Psoas muscle (tissue), 7 donors: ENCODE measurements at regions not wholly inside any gene's neighbourhood (a gene's known extent, or its start where the extent isn't known, plus 50 kb on each side); places are given as distances from the start of the nearest gene placed in this dataset.

Experiments
- ATAC-seq, 4 donors: fragments of 200-7000 bp; cut with Tn5 transposase; one replicate each; pipeline ENCODE4 v1.9.1; 2020; ENCODE audit warnings: moderate library complexity in 3 of 4, mild to moderate bottlenecking in 2 of 4
- DNase-seq, 2 donors: peaks; one replicate each; pipeline ENCODE4 v3.0.0-alpha.2; 2020
- H3K27ac ChIP-seq: fragments of 200-600 bp; one replicate; pipeline ENCODE4 v1.8.0; 2022
- H3K27me3 ChIP-seq, 3 donors: fragments of 200-600 bp in 1 of 3; one replicate each; pipeline versions ENCODE4 v1.6.1 to v1.8.0; 2013 to 2022; ENCODE audit warnings: low read length in 2 of 3, mild to moderate bottlenecking in 2 of 3, moderate library complexity in 1 of 3; ENCODE audit not compliant: insufficient read depth in 3 of 3
- H3K36me3 ChIP-seq, 2 donors: fragments of 200-600 bp in 1 of 2; one replicate each; pipeline versions ENCODE4 v1.6.1 to v1.8.0; 2013 to 2022; ENCODE audit warnings: low read depth in 1 of 2, mild to moderate bottlenecking in 1 of 2, moderate library complexity in 1 of 2; ENCODE audit not compliant: insufficient read depth in 1 of 2
- H3K4me1 ChIP-seq: fragments of 200-600 bp; one replicate; pipeline ENCODE4 v1.8.0; 2022
- H3K4me3 ChIP-seq: fragments of 200-600 bp; one replicate; pipeline ENCODE4 v1.8.0; 2022; ENCODE audit warnings: mild to moderate bottlenecking
- H3K9me3 ChIP-seq: fragments of 200-600 bp; one replicate; pipeline ENCODE4 v1.8.0; 2022
- CTCF ChIP-seq: fragments of 200-600 bp; IDR thresholded peaks from one replicate; pipeline ENCODE4 v1.8.0; 2022; ENCODE audit warnings: antibody characterized with exemption
- WGBS, 3 donors: extraction: QIAGEN DNeasy Blood & Tissue Kit; methylation state at CpG; one replicate each; pipeline versions ENCODE4 v1.1.6 to v1.1.7; 2013; 5-methylcytosine and 5-hydroxymethylcytosine counted together
- intact Hi-C, 2 donors: fragments of 100-400 bp; cut with DNase I; formaldehyde crosslinking; loops; one replicate each; pipeline versions ENCODE4 v1.11.0 to v1.14.2; 2022
- donor health status: healthy with polysubstance abuse.
- donor health status: DM: no; HTN: no; CAD: no; lungs with moderate emphysema.
- donor health status: Bipolar disorder and iron deficiency.
- donor health status: healthy.
- donor health status: DM: yes; HTN: yes; CAD: no.
- donor health status: DM: no; HTN: no; CAD: no.
- donor health status: DM: yes; HTN: yes; CAD: no.

- no peaks in the 10 kb centered on the region for H3K9me3 ChIP-seq
- DNase-seq (no peak), ATAC-seq (no peak)
- H3K4me1 ChIP-seq: no peaks in the 10 kb centered on the region
- no peak for TF ChIP-seq CTCF
- WGBS, 3 donors: 69 to 87% (median 84%) methylated on average over 3 of the region's 3 CpGs
- H3K27ac ChIP-seq: no peak overlapping the region
- H3K27me3 ChIP-seq: no peaks in the 10 kb centered on the region
- H3K36me3 ChIP-seq: no peaks in the 10 kb centered on the region
- no peak overlapping the region for H3K4me3 ChIP-seq
- intact Hi-C loops: no loop called here
Observed at GRCh38 chr20:56820984-56821383, 191.9 kb downstream of the TFAP2C start.

- ATAC-seq: no peak
- no peaks in the 10 kb centered on the region for H3K36me3 ChIP-seq
- no peak overlapping the region for H3K27ac ChIP-seq
- intact Hi-C loops: no loop called here
- TF ChIP-seq CTCF: no peak
- no peak overlapping the region for H3K4me3 ChIP-seq
- 56 to 60% (median 56%) methylated on average over 4 of the region's 4 CpGs for WGBS, 3 donors
- no peaks in the 10 kb centered on the region for H3K4me1 ChIP-seq
- DNase-seq: no peak
- no peaks in the 10 kb centered on the region for H3K9me3 ChIP-seq
- no peaks in the 10 kb centered on the region for H3K27me3 ChIP-seq
Observed at GRCh38 chr20:56826306-56826704, 197.2 kb downstream of the TFAP2C start.

GRCh38 chr20:56826705-56827665 lies 197.9 kb downstream of the TFAP2C start:
- no peaks in the 10 kb centered on the region for H3K36me3 ChIP-seq
- DNase-seq (peak in 1 of 2 donors; percentile 24), ATAC-seq (peak in 2 of 4 donors; percentile 53 to 54)
- intact Hi-C loops: no loop called here
- no peaks in the 10 kb centered on the region for H3K9me3 ChIP-seq
- 41 to 46% (median 43%) methylated on average over 22 of the region's 22 CpGs for WGBS, 3 donors
- no peak overlapping the region for H3K4me3 ChIP-seq
- no peak for TF ChIP-seq CTCF
- no peak overlapping the region for H3K27ac ChIP-seq
- no peaks in the 10 kb centered on the region for H3K4me1 ChIP-seq
- H3K27me3 ChIP-seq: no peaks in the 10 kb centered on the region

GRCh38 chr20:56827763-56828162 lies 198.7 kb downstream of the TFAP2C start:
- Histone ChIP-seq H3K4me1 (no peaks in the 10 kb centered on the region), H3K36me3 (no peaks in the 10 kb centered on the region), H3K27me3 (no peaks in the 10 kb centered on the region), H3K27ac (no peak overlapping the region), H3K9me3 (no peaks in the 10 kb centered on the region), H3K4me3 (no peak overlapping the region)
- TF ChIP-seq CTCF: no peak
- DNase-seq (no peak), ATAC-seq (no peak)
- intact Hi-C loops: no loop called here
- WGBS, 3 donors: 68 to 71% (median 68%) methylated on average over 14 of the region's 14 CpGs
